Stomach smooth muscle (tissue), 2 donors: ENCODE measurements at regions not wholly inside any gene's neighbourhood (a gene's known extent, or its start where the extent isn't known, plus 50 kb on each side); places are given as distances from the start of the nearest gene placed in this dataset.

ENCODE experiments used
- H3K27ac ChIP-seq: one replicate; pipeline ENCODE4 v1.7.0; 2013; ENCODE audit warnings: mild to moderate bottlenecking, low read length, inconsistent platforms
- H3K27me3 ChIP-seq, 2 donors: one replicate each; pipeline ENCODE4 v1.7.0; 2013; ENCODE audit warnings: low read length in 2 of 2; ENCODE audit not compliant: insufficient read depth in 2 of 2, control insufficient read depth in 1 of 2
- H3K36me3 ChIP-seq, 2 donors: one replicate each; pipeline ENCODE4 v1.7.0; 2013; ENCODE audit warnings: low read length in 2 of 2; ENCODE audit not compliant: control insufficient read depth in 2 of 2, insufficient read depth in 2 of 2
- H3K4me1 ChIP-seq: one replicate; pipeline ENCODE4 v1.7.0; 2013; ENCODE audit warnings: low read length; ENCODE audit not compliant: control insufficient read depth, insufficient read depth
- H3K4me3 ChIP-seq, 2 donors: one replicate each; pipeline ENCODE4 v1.7.0; 2013; ENCODE audit warnings: low read length in 2 of 2
- H3K9ac ChIP-seq, 2 donors: one replicate each; pipeline ENCODE4 v1.7.0; 2013; ENCODE audit warnings: low read length in 2 of 2, mild to moderate bottlenecking in 1 of 2
- H3K9me3 ChIP-seq, 2 donors: one replicate each; pipeline ENCODE4 v1.7.0; 2013; ENCODE audit warnings: low read length in 2 of 2; ENCODE audit not compliant: control insufficient read depth in 2 of 2
- donor health status: healthy.
- donor health status: Pancreatic carcinoma.

GRCh38 chr1:166221316-166221715 is 54.5 kb upstream of the FAM78B start:
- H3K4me1 ChIP-seq: no peaks in the 10 kb centered on the region
- no peaks in the 10 kb centered on the region for H3K27me3 ChIP-seq
- H3K4me3 ChIP-seq: no peak overlapping the region

GRCh38 chr1:166233750-166234366 is 67.1 kb upstream of the FAM78B start:
- Histone ChIP-seq H3K27ac (no peak overlapping the region), H3K9me3 (peaks cover 0 to 4% of the 10 kb centered on the region in 2 donors), H3K4me3 (no peak overlapping the region), H3K36me3 (no peaks in the 10 kb centered on the region), H3K27me3 (no peaks in the 10 kb centered on the region), H3K4me1 (no peaks in the 10 kb centered on the region), H3K9ac (no peak overlapping the region)

More at GRCh38 chr1:166221316-166221715, 54.5 kb upstream of the FAM78B start:
- Histone ChIP-seq H3K9me3 (no peaks in the 10 kb centered on the region), H3K9ac (no peak overlapping the region), H3K27ac (no peak overlapping the region), H3K36me3 (no peaks in the 10 kb centered on the region)

- H3K9me3 ChIP-seq: peaks cover 0 to 4% of the 10 kb centered on the region in 2 donors
- H3K27me3 ChIP-seq: no peaks in the 10 kb centered on the region
- H3K36me3 ChIP-seq: no peaks in the 10 kb centered on the region
- H3K9ac ChIP-seq: no peak overlapping the region
- no peak overlapping the region for H3K4me3 ChIP-seq
- H3K4me1 ChIP-seq: no peaks in the 10 kb centered on the region
- no peak overlapping the region for H3K27ac ChIP-seq
Observed at GRCh38 chr1:166235728-166236127, 68.9 kb upstream of the FAM78B start.

GRCh38 chr1:166237675-166238074 is 70.9 kb upstream of the FAM78B start:
- no peaks in the 10 kb centered on the region for H3K27me3 ChIP-seq
- H3K9me3 ChIP-seq: peaks cover 0 to 4% of the 10 kb centered on the region in 2 donors
- no peak overlapping the region for H3K4me3 ChIP-seq
- H3K9ac ChIP-seq: no peak overlapping the region
- H3K27ac ChIP-seq: no peak overlapping the region
- H3K4me1 ChIP-seq: no peaks in the 10 kb centered on the region
- no peaks in the 10 kb centered on the region for H3K36me3 ChIP-seq

GRCh38 chr1:166253076-166253779 is 86.4 kb upstream of the FAM78B start:
- Histone ChIP-seq H3K4me1 (no peaks in the 10 kb centered on the region), H3K36me3 (no peaks in the 10 kb centered on the region), H3K4me3 (no peak overlapping the region), H3K9ac (no peak overlapping the region), H3K9me3 (peaks cover 0 to 5% of the 10 kb centered on the region in 2 donors), H3K27ac (no peak overlapping the region), H3K27me3 (no peaks in the 10 kb centered on the region)

GRCh38 chr1:166258017-166258416 is 91.2 kb upstream of the FAM78B start:
- H3K4me3 ChIP-seq: no peak overlapping the region
- no peaks in the 10 kb centered on the region for H3K4me1 ChIP-seq

GRCh38 chr1:166261511-166261910 is 94.7 kb upstream of the FAM78B start:
- Histone ChIP-seq H3K4me1 (no peaks in the 10 kb centered on the region), H3K36me3 (no peaks in the 10 kb centered on the region), H3K9ac (no peak overlapping the region), H3K27ac (no peak overlapping the region), H3K9me3 (peaks cover 0 to 4% of the 10 kb centered on the region in 2 donors), H3K27me3 (no peaks in the 10 kb centered on the region), H3K4me3 (no peak overlapping the region)

More at GRCh38 chr1:166258017-166258416, 91.2 kb upstream of the FAM78B start:
- no peaks in the 10 kb centered on the region for H3K27me3 ChIP-seq
- H3K9ac ChIP-seq: no peak overlapping the region
- no peak overlapping the region for H3K27ac ChIP-seq
- H3K9me3 ChIP-seq: peaks cover 0 to 5% of the 10 kb centered on the region in 2 donors
- H3K36me3 ChIP-seq: no peaks in the 10 kb centered on the region

GRCh38 chr1:166270476-166271150 is 103.8 kb upstream of the FAM78B start:
- H3K27me3 ChIP-seq: no peaks in the 10 kb centered on the region
- H3K36me3 ChIP-seq: no peaks in the 10 kb centered on the region
- H3K9ac ChIP-seq: no peak overlapping the region
- no peak overlapping the region for H3K4me3 ChIP-seq
- H3K27ac ChIP-seq: no peak overlapping the region
- no peaks in the 10 kb centered on the region for H3K4me1 ChIP-seq
- H3K9me3 ChIP-seq: peaks cover 3 to 6% of the 10 kb centered on the region in 2 donors

GRCh38 chr1:166271151-166271538 is 104.3 kb upstream of the FAM78B start:
- H3K27ac ChIP-seq: no peak overlapping the region

GRCh38 chr1:166272155-166272554 is 105.4 kb upstream of the FAM78B start:
- no peaks in the 10 kb centered on the region for H3K4me1 ChIP-seq
- H3K36me3 ChIP-seq: no peaks in the 10 kb centered on the region
- H3K27me3 ChIP-seq: no peaks in the 10 kb centered on the region
- H3K4me3 ChIP-seq: no peak overlapping the region
- no peak overlapping the region for H3K27ac ChIP-seq
- H3K9me3 ChIP-seq: peaks cover 6 to 9% of the 10 kb centered on the region in 2 donors
- no peak overlapping the region for H3K9ac ChIP-seq

More at GRCh38 chr1:166271151-166271538, 104.3 kb upstream of the FAM78B start:
- Histone ChIP-seq H3K36me3 (no peaks in the 10 kb centered on the region), H3K4me1 (no peaks in the 10 kb centered on the region), H3K4me3 (no peak overlapping the region), H3K9me3 (peaks cover 6 to 8% of the 10 kb centered on the region in 2 donors), H3K9ac (no peak overlapping the region), H3K27me3 (no peaks in the 10 kb centered on the region)
